GM12878 (cell line): ENCODE measurements at regions not wholly inside any gene's neighbourhood (a gene's known extent, or its start where the extent isn't known, plus 50 kb on each side); places are given as distances from the start of the nearest gene placed in this dataset.

Experiments
- BACH1 ChIP-seq: fragments of 450-650 bp; IDR thresholded peaks from 2 replicates; pipeline ENCODE4 v1.6.1; 2017; ENCODE audit warnings: mild to moderate bottlenecking, borderline replicate concordance
- CBX3 ChIP-seq: fragments of 200-600 bp; sonication (generic); IDR thresholded peaks from 2 replicates; pipeline ENCODE4 v1.6.1; 2016; ENCODE audit warnings: low read depth, borderline replicate concordance
- CTCF ChIP-seq, 3 experiments: IDR thresholded peaks in 2 of 3; conservative IDR thresholded peaks in 1 of 3; 2 replicates each; pipeline ENCODE4 v1.5.1; 2011; ENCODE audit warnings: low read depth in 3 of 3, low read length in 3 of 3, mild to moderate bottlenecking in 3 of 3, control low read depth in 2 of 3, moderate library complexity in 2 of 3, inconsistent platforms in 1 of 3, mixed read lengths in 1 of 3; ENCODE audit not compliant: control insufficient read depth in 2 of 3, insufficient read depth in 1 of 3; ENCODE audit errors: extremely low read depth in 1 of 3
- POLR2AphosphoS2 ChIP-seq: IDR thresholded peaks from 2 replicates; pipeline ENCODE4 v1.6.1; 2011; ENCODE audit warnings: low read depth, mild to moderate bottlenecking, low read length, improper control_type of control experiment, moderate library complexity
- RAD21 ChIP-seq: IDR thresholded peaks from 2 replicates; pipeline ENCODE4 v1.6.1; 2011; ENCODE audit warnings: mild to moderate bottlenecking, low read depth, low read length, moderate library complexity; ENCODE audit not compliant: insufficient read depth

DNA sequence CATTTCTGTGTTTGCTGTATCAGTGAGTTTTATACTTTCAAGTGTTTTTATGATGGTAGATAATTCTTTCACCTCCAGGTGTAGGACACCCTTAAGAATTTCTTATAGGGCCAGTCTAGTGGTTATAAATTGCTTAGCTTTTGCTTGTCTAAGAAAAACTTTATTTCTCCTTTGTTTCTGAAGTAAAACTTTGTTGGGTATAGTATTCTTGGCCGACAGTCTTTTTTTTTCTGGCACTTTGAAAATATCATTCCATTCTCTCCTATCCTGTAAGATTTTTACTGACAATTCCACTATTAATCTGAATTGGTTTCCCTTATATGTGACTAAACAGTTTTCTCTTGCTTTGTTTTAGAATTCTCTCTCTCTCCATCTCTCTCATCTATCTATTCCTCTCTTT is 118.7 kb upstream of the LRRTM4 start:
- TF ChIP-seq BACH1 (no peak), CTCF (IDR thresholded peaks at IDR 0.05 in 2 of 3, conservative IDR thresholded peaks at IDR 0.05 in 1 of 3; ENCODE audit: control insufficient read depth in 2 of 3, extremely low read depth in 1 of 3, insufficient read depth in 1 of 3, low read depth in 3 of 3, low read length in 3 of 3) (no peak), CBX3 (no peak), RAD21 (no peak), POLR2AphosphoS2 (no peak)
